Aorta (tissue), 5 donors: ENCODE measurements at regions not wholly inside any gene's neighbourhood (a gene's known extent, or its start where the extent isn't known, plus 50 kb on each side); places are given as distances from the start of the nearest gene placed in this dataset.
A peak's percentile ranks its signal among the peaks of the same experiment; 100 is the strongest.

Experiments
- ATAC-seq: fragments of 200-7000 bp; cut with Tn5 transposase; one replicate; pipeline ENCODE4 v1.9.1; 2022; ENCODE audit warnings: moderate library complexity; ENCODE audit not compliant: low FRiP score
- DNase-seq, 2 donors: peaks; one replicate each; pipeline ENCODE4 v3.0.0-alpha.2; 2020
- H3K27ac ChIP-seq, 2 donors: one replicate each; pipeline ENCODE4 v1.5.1; 2013; ENCODE audit warnings: low read length in 2 of 2, mild to moderate bottlenecking in 2 of 2, moderate library complexity in 2 of 2, control low read depth in 1 of 2, inconsistent platforms in 1 of 2, low read depth in 1 of 2
- H3K27me3 ChIP-seq, 2 donors: one replicate each; pipeline ENCODE4 v1.6.1; 2013; ENCODE audit warnings: control low read depth in 1 of 2, low read length in 1 of 2, mild to moderate bottlenecking in 1 of 2, moderate library complexity in 1 of 2; ENCODE audit not compliant: insufficient read depth in 2 of 2, control insufficient read depth in 1 of 2
- H3K36me3 ChIP-seq, 2 donors: one replicate each; pipeline ENCODE4 v1.6.1; 2013; ENCODE audit warnings: control low read depth in 1 of 2, low read length in 1 of 2, mild to moderate bottlenecking in 1 of 2; ENCODE audit not compliant: insufficient read depth in 2 of 2, control insufficient read depth in 1 of 2
- H3K4me1 ChIP-seq, 2 donors: one replicate each; pipeline ENCODE4 v1.6.1; 2013; ENCODE audit warnings: low read length in 2 of 2, control low read depth in 1 of 2, mild to moderate bottlenecking in 1 of 2, moderate library complexity in 1 of 2; ENCODE audit not compliant: insufficient read depth in 2 of 2, control insufficient read depth in 1 of 2
- H3K4me3 ChIP-seq, 2 donors: one replicate each; pipeline ENCODE4 v1.5.1; 2013; ENCODE audit warnings: low read length in 2 of 2, control low read depth in 1 of 2, mild to moderate bottlenecking in 1 of 2
- H3K9me3 ChIP-seq: one replicate; pipeline ENCODE4 v1.6.1; 2013; ENCODE audit warnings: mild to moderate bottlenecking, low read length; ENCODE audit not compliant: control insufficient read depth
- WGBS, 2 donors: extraction: QIAGEN DNeasy Blood & Tissue Kit; methylation state at CpG; one replicate each; pipeline ENCODE4 v1.1.7; 2013; 5-methylcytosine and 5-hydroxymethylcytosine counted together
- intact Hi-C, 2 donors: fragments of 100-400 bp; cut with DNase I; formaldehyde crosslinking; loops; one replicate each; pipeline versions ENCODE4 v1.14.2 to v1.15.0; 2022
- donor health status: healthy with polysubstance abuse.
- donor health status: Bipolar disorder and iron deficiency.
- donor health status: DM: no; HTN: no; CAD: no.
- donor health status: DM: no; HTN: no; CAD: no.
- donor health status: DM: yes; HTN: yes; CAD: no.

GRCh38 chr16:59224401-59224800, 490.3 kb upstream of the GOT2 start:
- Histone ChIP-seq H3K27me3 (no peaks in the 10 kb centered on the region), H3K4me3 (no peak overlapping the region), H3K9me3 (no peaks in the 10 kb centered on the region), H3K27ac (no peak overlapping the region), H3K36me3 (no peaks in the 10 kb centered on the region), H3K4me1 (no peaks in the 10 kb centered on the region)
- DNase-seq, result no peak
- WGBS, 2 donors, result 61 to 62% methylated on average over 2 of the region's 2 CpGs
- intact Hi-C loops, result no loop called here
- ATAC-seq, result no peak

- WGBS, 2 donors, result 74 to 76% methylated on average over 1 of the region's 1 CpG
Measured at GRCh38 chr16:59220011-59220410, 485.9 kb upstream of the GOT2 start.

GRCh38 chr16:59216291-59216690, 482.2 kb upstream of the GOT2 start:
- ATAC-seq (no peak), DNase-seq (no peak)
- Histone ChIP-seq H3K27ac (no peak overlapping the region), H3K4me1 (no peaks in the 10 kb centered on the region), H3K36me3 (no peaks in the 10 kb centered on the region), H3K9me3 (no peaks in the 10 kb centered on the region), H3K4me3 (no peak overlapping the region), H3K27me3 (no peaks in the 10 kb centered on the region)
- 91 to 93% methylated on average over 3 of the region's 3 CpGs for WGBS, 2 donors
- intact Hi-C loops, result no loop called here

More at GRCh38 chr16:59220011-59220410, 485.9 kb upstream of the GOT2 start:
- intact Hi-C loops, result no loop called here
- Histone ChIP-seq H3K9me3 (no peaks in the 10 kb centered on the region), H3K4me1 (no peaks in the 10 kb centered on the region), H3K27me3 (no peaks in the 10 kb centered on the region), H3K4me3 (no peak overlapping the region), H3K27ac (no peak overlapping the region), H3K36me3 (no peaks in the 10 kb centered on the region)
- DNase-seq, result no peak
- ATAC-seq, result no peak

- ATAC-seq, result no peak
- no peaks in the 10 kb centered on the region for H3K9me3 ChIP-seq
- H3K4me3 ChIP-seq, result no peak overlapping the region
- no peak overlapping the region for H3K27ac ChIP-seq
- DNase-seq, result no peak
- H3K27me3 ChIP-seq, result no peaks in the 10 kb centered on the region
- intact Hi-C loops, result no loop called here
- peaks cover 3 to 5% of the 10 kb centered on the region in 2 donors for H3K4me1 ChIP-seq
- no peaks in the 10 kb centered on the region for H3K36me3 ChIP-seq
- WGBS, 2 donors, result 48 to 74% methylated on average over 2 of the region's 2 CpGs
Measured at GRCh38 chr16:59214455-59214854, 480.3 kb upstream of the GOT2 start.

- peaks cover 3 to 5% of the 10 kb centered on the region in 2 donors for H3K4me1 ChIP-seq
- no peaks in the 10 kb centered on the region for H3K36me3 ChIP-seq
- DNase-seq (no peak), ATAC-seq (no peak)
- H3K27me3 ChIP-seq, result no peaks in the 10 kb centered on the region
- WGBS, 2 donors, result 58 to 63% methylated on average over 1 of the region's 1 CpG
- H3K27ac ChIP-seq, result no peak overlapping the region
- intact Hi-C loops, result no loop called here
- H3K9me3 ChIP-seq, result no peaks in the 10 kb centered on the region
- no peak overlapping the region for H3K4me3 ChIP-seq
Measured at GRCh38 chr16:59213952-59214351, 479.8 kb upstream of the GOT2 start.

GRCh38 chr16:59212492-59213024, 478.4 kb upstream of the GOT2 start:
- intact Hi-C loops, result no loop called here
- 90 to 96% methylated on average over 1 of the region's 1 CpG for WGBS, 2 donors
- peaks cover 3 to 5% of the 10 kb centered on the region in 2 donors for H3K4me1 ChIP-seq
- no peak for DNase-seq
- ATAC-seq, result no peak
- no peaks in the 10 kb centered on the region for H3K36me3 ChIP-seq
- H3K27ac ChIP-seq, result peak overlapping the region in 1 of 2 donors; percentile 51
- H3K27me3 ChIP-seq, result no peaks in the 10 kb centered on the region
- no peaks in the 10 kb centered on the region for H3K9me3 ChIP-seq
- no peak overlapping the region for H3K4me3 ChIP-seq

- Histone ChIP-seq H3K27me3 (no peaks in the 10 kb centered on the region), H3K27ac (no peak overlapping the region), H3K4me3 (no peak overlapping the region), H3K36me3 (no peaks in the 10 kb centered on the region), H3K4me1 (peaks cover 3 to 5% of the 10 kb centered on the region in 2 donors), H3K9me3 (no peaks in the 10 kb centered on the region)
- DNase-seq (no peak), ATAC-seq (peak; percentile 81)
- intact Hi-C loops, result no loop called here
- 1 to 5% methylated on average over 7 of the region's 7 CpGs for WGBS, 2 donors
Measured at GRCh38 chr16:59210955-59211541, 476.9 kb upstream of the GOT2 start.

- intact Hi-C loops, result no loop called here
- DNase-seq (no peak), ATAC-seq (no peak)
- H3K9me3 ChIP-seq, result no peaks in the 10 kb centered on the region
- no peak overlapping the region for H3K27ac ChIP-seq
- WGBS, 2 donors, result 89% methylated on average over 4 of the region's 4 CpGs
- H3K4me3 ChIP-seq, result no peak overlapping the region
- H3K27me3 ChIP-seq, result no peaks in the 10 kb centered on the region
- peaks cover 0 to 5% of the 10 kb centered on the region in 2 donors for H3K4me1 ChIP-seq
- H3K36me3 ChIP-seq, result no peaks in the 10 kb centered on the region
Measured at GRCh38 chr16:59205403-59205802, 471.3 kb upstream of the GOT2 start.

GRCh38 chr16:59204589-59204988, 470.5 kb upstream of the GOT2 start:
- Histone ChIP-seq H3K4me1 (no peaks in the 10 kb centered on the region), H3K36me3 (no peaks in the 10 kb centered on the region), H3K27ac (no peak overlapping the region), H3K27me3 (no peaks in the 10 kb centered on the region), H3K9me3 (no peaks in the 10 kb centered on the region), H3K4me3 (no peak overlapping the region)
- no peak for ATAC-seq
- no peak for DNase-seq
- intact Hi-C loops, result no loop called here
- WGBS, 2 donors, result 80 to 81% methylated on average over 5 of the region's 5 CpGs
